ENCODE measurements at regions not wholly inside any gene's neighbourhood (a gene's known extent, or its start where the extent isn't known, plus 50 kb on each side); places are given as distances from the start of the nearest gene placed in this dataset.

- TF ChIP-seq CTCF (conservative IDR thresholded peaks at IDR 0.05) = no peak
- TF ChIP-seq EZH2 (IDR thresholded peaks at IDR 0.05; ENCODE audit: low read depth) = no peak
Measured at GRCh38 chr11:11117730-11118129, 235.3 kb downstream of the CSNK2A3 start.
